Skeletal muscle tissue (tissue), 3 donors: ENCODE measurements at regions not wholly inside any gene's neighbourhood (a gene's known extent, or its start where the extent isn't known, plus 50 kb on each side); places are given as distances from the start of the nearest gene placed in this dataset.

ENCODE experiments used
- H3K27ac ChIP-seq: one replicate; pipeline ENCODE4 v1.7.0; 2013; ENCODE audit warnings: mild to moderate bottlenecking, low read depth, low read length, inconsistent platforms
- H3K27me3 ChIP-seq, 3 donors: one replicate each; pipeline ENCODE4 v1.7.0; 2013; ENCODE audit warnings: low read length in 3 of 3; ENCODE audit not compliant: control insufficient read depth in 3 of 3, insufficient read depth in 3 of 3
- H3K36me3 ChIP-seq, 3 donors: one replicate each; pipeline ENCODE4 v1.7.0; 2013; ENCODE audit warnings: low read length in 3 of 3; ENCODE audit not compliant: control insufficient read depth in 3 of 3, insufficient read depth in 3 of 3
- H3K4me1 ChIP-seq, 3 donors: one replicate each; pipeline ENCODE4 v1.7.0; 2013; ENCODE audit warnings: low read length in 3 of 3, mild to moderate bottlenecking in 3 of 3; ENCODE audit not compliant: control insufficient read depth in 3 of 3, insufficient read depth in 3 of 3
- H3K4me3 ChIP-seq, 3 donors: one replicate each; pipeline ENCODE4 v1.7.0; 2013; ENCODE audit warnings: low read length in 3 of 3
- H3K9ac ChIP-seq, 3 donors: one replicate each; pipeline ENCODE4 v1.7.0; 2013; ENCODE audit warnings: low read length in 3 of 3, mild to moderate bottlenecking in 3 of 3, moderate library complexity in 2 of 3, low read depth in 1 of 3
- H3K9me3 ChIP-seq, 3 donors: one replicate each; pipeline ENCODE4 v1.7.0; 2013; ENCODE audit warnings: low read length in 3 of 3; ENCODE audit not compliant: control insufficient read depth in 3 of 3
- donor health status: Osteomylitis.

DNA sequence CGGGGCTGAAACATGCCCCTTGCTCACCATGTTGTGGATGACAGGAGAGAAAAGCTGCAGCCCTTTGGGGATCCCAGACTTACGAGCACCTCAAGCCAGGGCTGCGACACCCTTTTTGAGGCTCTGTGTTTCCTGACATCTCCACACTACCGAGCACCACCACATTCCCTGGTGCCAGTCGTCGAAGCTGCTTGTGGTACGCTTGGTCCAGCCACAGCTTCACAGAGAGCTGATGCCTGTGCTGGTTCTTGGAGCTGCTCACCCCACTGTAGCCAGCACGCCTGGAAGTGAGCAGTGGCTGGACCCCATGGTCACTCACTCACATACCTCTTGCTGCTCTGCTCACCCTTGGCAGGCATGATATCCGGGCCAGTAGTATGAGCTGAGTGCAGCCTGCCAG, 367.5 kb downstream of the SLITRK6 start:
- Histone ChIP-seq H3K36me3 (no peaks in the 10 kb centered on the region), H3K27ac (no peak overlapping the region)

DNA sequence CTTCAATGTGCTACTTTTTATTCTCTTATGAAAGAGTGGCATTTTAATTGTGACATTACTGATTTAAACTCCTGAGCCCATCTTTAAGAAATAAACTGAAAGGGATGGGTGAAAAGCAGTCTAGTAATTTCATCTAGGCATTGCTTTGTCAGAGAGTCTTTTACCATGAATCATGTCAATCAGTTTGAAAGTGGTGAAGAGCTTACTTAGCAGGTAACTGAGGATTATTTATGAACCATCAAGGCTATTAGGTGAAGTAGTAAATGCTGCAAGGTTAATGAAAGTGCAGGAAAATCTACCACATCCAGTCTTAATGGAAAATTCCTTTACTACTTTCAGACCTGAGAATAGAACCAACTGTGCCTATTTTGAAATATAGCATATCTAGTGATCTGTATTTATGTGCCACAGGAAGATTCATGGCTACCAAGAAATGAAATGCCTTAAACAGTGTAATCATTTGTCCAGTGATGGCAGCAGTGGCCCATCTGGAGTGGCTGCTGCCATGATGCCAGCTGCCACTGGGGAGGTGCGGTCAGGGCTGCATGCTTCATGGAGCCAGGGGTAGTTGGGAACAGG, 368.9 kb downstream of the SLITRK6 start:
- no peak overlapping the region for H3K9ac ChIP-seq

More for the DNA sequence above, 367.5 kb downstream of the SLITRK6 start:
- no peak overlapping the region for H3K9ac ChIP-seq
- no peak overlapping the region for H3K4me3 ChIP-seq
- H3K27me3 ChIP-seq: no peaks in the 10 kb centered on the region
- peaks cover 0 to 2% (median 0%) of the 10 kb centered on the region in 3 donors for H3K9me3 ChIP-seq
- H3K4me1 ChIP-seq: no peaks in the 10 kb centered on the region

GRCh38 chr13:85427416-85427815, 371.8 kb downstream of the SLITRK6 start:
- Histone ChIP-seq H3K9ac (no peak overlapping the region), H3K27ac (no peak overlapping the region), H3K9me3 (peaks cover 0 to 2% (median 0%) of the 10 kb centered on the region in 3 donors), H3K27me3 (no peaks in the 10 kb centered on the region), H3K36me3 (no peaks in the 10 kb centered on the region), H3K4me3 (no peak overlapping the region), H3K4me1 (no peaks in the 10 kb centered on the region)

More for the DNA sequence above, 368.9 kb downstream of the SLITRK6 start:
- no peak overlapping the region for H3K4me3 ChIP-seq
- peaks cover 0 to 2% (median 0%) of the 10 kb centered on the region in 3 donors for H3K9me3 ChIP-seq
- no peaks in the 10 kb centered on the region for H3K27me3 ChIP-seq
- no peaks in the 10 kb centered on the region for H3K4me1 ChIP-seq
- no peaks in the 10 kb centered on the region for H3K36me3 ChIP-seq
- H3K27ac ChIP-seq: no peak overlapping the region

DNA sequence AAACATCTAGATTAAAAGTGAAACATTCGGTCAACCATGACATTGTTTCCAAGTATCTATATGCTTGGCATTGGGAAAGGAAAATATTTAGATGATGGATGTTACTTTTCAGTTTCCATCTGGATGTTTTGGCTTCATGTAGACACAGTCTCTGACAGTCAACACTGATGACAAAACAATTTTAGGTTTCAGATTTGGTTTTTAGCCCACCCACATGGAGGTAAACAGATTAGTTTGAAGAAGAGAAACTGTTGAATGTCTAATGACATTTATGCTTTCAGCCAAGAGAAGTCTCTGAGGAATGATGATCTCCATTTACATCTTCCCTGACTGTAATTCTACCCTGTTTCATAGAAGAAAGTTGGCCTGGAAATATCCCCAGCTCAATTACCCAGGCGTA, 379.1 kb downstream of the SLITRK6 start:
- Histone ChIP-seq H3K9me3 (no peaks in the 10 kb centered on the region), H3K4me3 (no peak overlapping the region), H3K4me1 (no peaks in the 10 kb centered on the region), H3K27ac (no peak overlapping the region), H3K9ac (no peak overlapping the region), H3K27me3 (no peaks in the 10 kb centered on the region), H3K36me3 (no peaks in the 10 kb centered on the region)

GRCh38 chr13:85419611-85420010, 379.6 kb downstream of the SLITRK6 start:
- H3K9ac ChIP-seq: no peak overlapping the region
- no peaks in the 10 kb centered on the region for H3K9me3 ChIP-seq
- no peaks in the 10 kb centered on the region for H3K27me3 ChIP-seq
- H3K4me3 ChIP-seq: no peak overlapping the region
- no peaks in the 10 kb centered on the region for H3K4me1 ChIP-seq
- no peak overlapping the region for H3K27ac ChIP-seq
- no peaks in the 10 kb centered on the region for H3K36me3 ChIP-seq

DNA sequence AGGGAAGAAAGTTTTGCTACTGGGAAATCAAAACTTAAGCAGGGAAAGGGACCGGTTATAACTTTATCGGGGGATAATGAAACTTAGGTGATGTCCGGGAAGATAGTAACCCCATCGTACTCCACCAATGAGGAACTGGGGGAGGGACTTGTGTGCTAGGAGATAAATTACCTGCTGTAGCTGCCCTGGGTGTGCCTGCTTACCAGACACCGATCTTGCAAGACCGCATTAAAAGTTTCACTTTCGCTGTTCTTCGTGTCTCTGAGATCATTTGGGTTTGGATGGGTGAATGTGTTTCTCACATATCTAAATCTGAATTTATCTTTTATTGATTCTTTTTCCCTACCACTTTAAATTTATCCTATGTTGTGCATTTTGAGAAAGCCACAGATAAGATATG, 381.4 kb downstream of the SLITRK6 start:
- no peaks in the 10 kb centered on the region for H3K36me3 ChIP-seq
- no peaks in the 10 kb centered on the region for H3K4me1 ChIP-seq
- H3K9ac ChIP-seq: no peak overlapping the region
- H3K27me3 ChIP-seq: no peaks in the 10 kb centered on the region
- no peak overlapping the region for H3K4me3 ChIP-seq
- H3K27ac ChIP-seq: no peak overlapping the region
- H3K9me3 ChIP-seq: no peaks in the 10 kb centered on the region

GRCh38 chr13:85413664-85414063, 385.6 kb downstream of the SLITRK6 start:
- Histone ChIP-seq H3K9ac (no peak overlapping the region), H3K27me3 (no peaks in the 10 kb centered on the region), H3K4me1 (no peaks in the 10 kb centered on the region), H3K27ac (no peak overlapping the region), H3K9me3 (no peaks in the 10 kb centered on the region), H3K36me3 (no peaks in the 10 kb centered on the region), H3K4me3 (no peak overlapping the region)

GRCh38 chr13:85412448-85412847, 386.8 kb downstream of the SLITRK6 start:
- Histone ChIP-seq H3K9me3 (no peaks in the 10 kb centered on the region), H3K27ac (no peak overlapping the region), H3K4me3 (no peak overlapping the region), H3K9ac (no peak overlapping the region), H3K4me1 (no peaks in the 10 kb centered on the region), H3K27me3 (no peaks in the 10 kb centered on the region), H3K36me3 (no peaks in the 10 kb centered on the region)

- Histone ChIP-seq H3K27me3 (no peaks in the 10 kb centered on the region), H3K9ac (no peak overlapping the region), H3K9me3 (no peaks in the 10 kb centered on the region), H3K27ac (no peak overlapping the region), H3K36me3 (no peaks in the 10 kb centered on the region), H3K4me3 (no peak overlapping the region), H3K4me1 (no peaks in the 10 kb centered on the region)
Observed at GRCh38 chr13:85411591-85411990, 387.6 kb downstream of the SLITRK6 start.

DNA sequence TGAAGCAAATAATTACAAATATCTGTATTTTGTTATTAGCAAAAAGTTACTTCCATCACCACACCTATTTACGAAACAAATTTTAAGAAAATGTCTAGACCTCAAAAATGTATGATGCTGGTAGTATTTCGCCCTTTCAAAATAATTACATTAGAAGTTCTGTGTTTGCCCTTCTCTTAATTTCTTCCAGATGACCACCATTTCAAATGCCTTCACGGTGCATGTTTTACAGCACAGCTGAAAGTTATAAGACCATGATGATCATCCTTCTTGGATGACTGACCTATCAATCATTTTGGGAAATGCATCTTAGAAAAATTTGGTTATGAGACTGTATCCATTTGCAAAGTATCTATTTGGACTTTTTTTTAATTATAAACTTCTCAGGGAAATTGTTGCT, 390.8 kb downstream of the SLITRK6 start:
- no peaks in the 10 kb centered on the region for H3K36me3 ChIP-seq
- no peaks in the 10 kb centered on the region for H3K9me3 ChIP-seq
- no peak overlapping the region for H3K9ac ChIP-seq
- H3K4me1 ChIP-seq: no peaks in the 10 kb centered on the region
- no peaks in the 10 kb centered on the region for H3K27me3 ChIP-seq
- no peak overlapping the region for H3K4me3 ChIP-seq
- H3K27ac ChIP-seq: no peak overlapping the region
